ENCODE measurements at regions not wholly inside any gene's neighbourhood (a gene's known extent, or its start where the extent isn't known, plus 50 kb on each side); places are given as distances from the start of the nearest gene placed in this dataset.
"Not testable (repeated sequence)": the region's sequence is repeated elsewhere in the genome, so short reads cannot be mapped to it uniquely, and the experiment has no call there.

DNA sequence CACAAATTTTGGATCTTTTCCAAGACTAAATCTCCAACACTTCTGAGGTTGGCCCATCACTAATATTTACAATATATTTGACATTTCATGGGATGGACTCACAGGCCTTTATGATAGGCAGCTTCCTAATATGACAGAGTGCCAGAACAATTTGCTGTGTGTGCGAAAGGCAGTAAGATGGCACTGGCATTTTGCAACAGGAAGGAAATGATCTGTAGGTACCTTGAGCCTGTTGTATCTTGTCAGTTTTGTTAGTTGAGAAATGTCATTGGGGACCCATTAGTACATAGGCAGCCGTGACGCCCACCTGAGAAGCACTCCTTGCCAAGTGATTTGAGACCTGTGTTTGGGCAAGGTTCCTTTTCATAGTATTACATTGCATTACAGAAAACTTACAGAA, 153.4 kb upstream of the HEY2 start:
- no peaks in the 10 kb centered on the region for H3K9me3 ChIP-seq (replicated peaks)
- DNase-seq = no peak
- H3K4me3 ChIP-seq = no peak overlapping the region
- peaks cover 4% of the 10 kb centered on the region for H3K4me1 ChIP-seq
- H3K27ac ChIP-seq = no peak overlapping the region
- no peaks in the 10 kb centered on the region for H3K36me3 ChIP-seq
- no peaks in the 10 kb centered on the region for H3K27me3 ChIP-seq

DNA sequence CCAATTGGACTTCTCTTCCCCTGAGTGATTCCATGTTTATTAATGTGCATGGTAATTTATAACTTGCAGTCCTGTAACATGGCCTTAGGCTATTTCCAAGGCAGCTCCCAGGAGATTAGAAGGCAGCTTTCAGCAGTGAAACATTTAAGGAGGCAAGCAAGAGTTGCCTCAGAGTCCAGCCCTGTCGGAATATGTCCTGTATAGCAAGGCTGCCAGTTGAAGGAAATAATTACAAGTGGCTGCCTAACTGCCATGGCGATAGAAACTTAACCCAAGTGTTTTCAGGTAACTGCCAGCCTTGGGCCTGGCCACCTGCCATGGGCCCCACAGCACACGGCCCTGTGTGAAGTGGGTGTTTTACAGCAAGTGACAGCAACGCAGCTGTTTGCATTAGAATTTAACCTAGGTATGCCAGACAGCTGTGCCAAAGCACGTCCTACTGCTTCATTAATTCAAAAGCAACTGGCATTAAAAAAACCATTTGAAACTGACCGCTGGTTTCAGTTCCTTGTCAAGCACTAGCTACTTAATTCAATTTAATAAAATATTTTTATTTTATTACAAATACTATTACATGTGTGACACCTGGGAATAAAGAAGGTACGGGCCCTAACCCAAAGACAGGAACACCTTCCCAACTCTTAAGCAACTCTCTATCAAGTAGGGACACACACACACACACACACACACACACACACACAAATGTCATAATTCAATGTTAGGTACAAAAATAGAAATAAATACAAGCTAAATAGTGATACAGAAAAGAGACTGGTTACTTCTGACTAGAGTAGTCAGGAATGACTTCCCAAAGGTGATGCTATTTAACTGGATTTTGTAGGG, 151.8 kb upstream of the HEY2 start:
- Histone ChIP-seq H3K4me1 (peaks cover 4% of the 10 kb centered on the region), H3K27me3 (no peaks in the 10 kb centered on the region), H3K27ac (peak overlapping the region; percentile 21; the same call in 1 of the 2 replicates), H3K4me3 (peak overlapping the region; percentile 32), H3K9me3 (replicated peaks) (no peaks in the 10 kb centered on the region), H3K36me3 (no peaks in the 10 kb centered on the region)
- peak; percentile 39 to 61 for DNase-seq

DNA sequence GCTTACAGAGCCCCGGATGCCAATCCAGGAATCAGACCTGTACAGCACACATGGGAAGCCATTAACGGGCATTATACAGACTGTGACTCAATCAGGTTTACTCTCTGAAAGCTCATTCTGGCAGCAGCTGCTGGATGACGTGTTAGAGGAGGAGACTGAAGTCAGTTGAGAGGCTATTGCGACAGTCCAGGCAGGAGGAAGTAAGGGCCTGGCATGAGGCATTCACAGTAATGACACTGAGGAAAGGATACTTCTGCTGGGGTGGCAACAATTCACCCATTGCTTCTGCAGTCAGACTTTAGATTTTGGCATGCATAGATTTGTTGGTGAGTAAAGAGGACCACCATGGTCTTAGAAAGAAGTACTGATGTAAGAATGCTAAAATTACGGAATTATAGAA, 151.0 kb upstream of the HEY2 start:
- H3K4me3 ChIP-seq = peak overlapping the region; percentile 32
- H3K36me3 ChIP-seq = no peaks in the 10 kb centered on the region
- no peaks in the 10 kb centered on the region for H3K27me3 ChIP-seq
- no peaks in the 10 kb centered on the region for H3K9me3 ChIP-seq (replicated peaks)
- DNase-seq = peak; percentile 68 to 79
- peak overlapping the region; percentile 21; the same call in 1 of the 2 replicates for H3K27ac ChIP-seq
- peaks cover 4% of the 10 kb centered on the region for H3K4me1 ChIP-seq

DNA sequence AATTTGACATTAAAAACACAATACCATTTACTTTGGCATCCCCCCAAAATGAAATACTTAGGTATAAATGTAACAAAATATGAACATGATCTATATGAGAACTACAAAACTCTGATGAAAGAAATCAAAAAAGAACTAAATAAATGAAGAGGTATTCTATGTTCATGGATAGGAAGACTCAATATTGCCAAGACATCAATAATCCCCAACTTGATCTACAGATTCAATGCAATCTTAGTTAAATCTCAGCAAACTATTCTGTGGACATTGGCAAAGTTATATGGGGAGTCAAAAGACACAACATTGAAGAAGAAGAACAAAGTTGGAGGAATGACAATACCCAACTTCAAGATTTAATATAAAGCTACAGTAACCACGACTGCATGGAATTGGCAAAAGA, 145.2 kb upstream of the HEY2 start:
- Histone ChIP-seq H3K27me3 (no peaks in the 10 kb centered on the region), H3K9me3 (replicated peaks) (0 out of 2 replicates have a peak, but pooled peaks cover 3% of the 10 kb centered on the region), H3K27ac (no peak overlapping the region), H3K36me3 (no peaks in the 10 kb centered on the region), H3K4me3 (no peak overlapping the region), H3K4me1 (no peaks in the 10 kb centered on the region)
- no peak for DNase-seq

DNA sequence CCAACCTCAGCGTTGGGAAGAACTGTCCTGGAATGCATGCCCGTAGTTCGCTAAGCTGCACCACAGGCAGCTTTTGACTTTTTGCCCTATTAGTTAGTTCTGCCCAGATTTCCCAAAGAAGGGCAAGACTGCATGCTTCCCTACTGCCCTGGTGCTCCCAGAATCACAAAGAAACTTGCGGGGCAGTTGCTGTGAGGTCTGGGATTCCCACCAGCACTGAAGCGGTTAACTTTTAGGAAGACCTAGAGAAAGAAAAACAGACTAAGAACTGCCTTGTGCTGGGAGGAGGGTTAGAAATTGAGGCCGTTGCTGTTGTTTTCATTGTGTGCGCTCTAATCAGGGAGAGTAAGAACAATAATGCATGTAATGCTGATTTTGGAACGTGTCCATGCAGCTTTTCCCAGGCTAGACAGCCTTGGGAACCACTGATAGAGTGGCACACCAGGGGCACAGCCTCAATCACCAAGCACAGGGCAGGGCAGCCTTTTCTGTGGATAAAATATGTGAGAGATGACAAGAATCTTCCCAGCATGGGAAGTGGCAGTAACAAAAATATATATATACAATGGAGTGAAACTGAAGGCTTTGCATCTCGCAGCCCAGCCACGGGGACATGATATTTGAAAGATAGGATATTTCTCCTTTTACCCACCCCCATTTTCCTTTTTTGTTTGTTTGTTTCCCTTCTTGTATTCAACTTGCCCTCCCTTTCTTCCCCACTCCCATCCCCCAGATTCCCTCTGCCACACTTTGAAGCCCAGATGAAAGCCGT, 137.7 kb upstream of the HEY2 start:
- no peak overlapping the region for H3K27ac ChIP-seq
- H3K36me3 ChIP-seq = no peaks in the 10 kb centered on the region
- no peak overlapping the region; the same call in 1 of the 2 replicates for H3K4me3 ChIP-seq
- H3K4me1 ChIP-seq = 0 out of 2 replicates have a peak, but pooled peaks cover 4% of the 10 kb centered on the region
- no peaks in the 10 kb centered on the region for H3K27me3 ChIP-seq
- H3K9me3 ChIP-seq (replicated peaks) = no peaks in the 10 kb centered on the region
- peak; percentile 6 to 40 for DNase-seq

DNA sequence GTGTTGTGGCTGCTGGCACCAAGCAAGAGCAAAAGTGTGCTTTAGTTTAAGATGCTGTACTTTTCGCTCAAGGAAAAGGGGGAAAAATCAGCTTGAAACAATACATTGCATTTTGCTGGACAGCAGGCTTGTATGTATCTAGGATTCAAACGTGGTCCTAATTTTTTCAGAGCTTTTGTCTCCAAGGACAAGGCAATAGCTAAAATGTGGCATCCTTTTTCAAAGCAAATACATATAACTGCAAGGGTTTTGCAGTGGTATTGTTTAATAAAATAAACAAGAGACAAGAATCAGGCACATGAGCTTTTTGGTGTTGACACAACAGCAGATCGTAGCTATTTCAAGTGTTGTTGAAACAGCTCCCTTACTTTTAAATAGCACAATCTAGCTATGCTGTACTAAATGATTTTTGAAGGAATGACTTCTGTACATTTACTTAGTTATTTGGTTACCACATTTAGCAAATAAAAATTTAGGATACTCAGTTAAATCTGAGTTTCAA, 137.0 kb upstream of the HEY2 start:
- H3K4me1 ChIP-seq = 0 out of 2 replicates have a peak, but pooled peaks cover 4% of the 10 kb centered on the region
- H3K36me3 ChIP-seq = no peaks in the 10 kb centered on the region
- no peaks in the 10 kb centered on the region for H3K9me3 ChIP-seq (replicated peaks)
- no peaks in the 10 kb centered on the region for H3K27me3 ChIP-seq
- DNase-seq = no peak
- H3K27ac ChIP-seq = no peak overlapping the region
- no peak overlapping the region for H3K4me3 ChIP-seq

DNA sequence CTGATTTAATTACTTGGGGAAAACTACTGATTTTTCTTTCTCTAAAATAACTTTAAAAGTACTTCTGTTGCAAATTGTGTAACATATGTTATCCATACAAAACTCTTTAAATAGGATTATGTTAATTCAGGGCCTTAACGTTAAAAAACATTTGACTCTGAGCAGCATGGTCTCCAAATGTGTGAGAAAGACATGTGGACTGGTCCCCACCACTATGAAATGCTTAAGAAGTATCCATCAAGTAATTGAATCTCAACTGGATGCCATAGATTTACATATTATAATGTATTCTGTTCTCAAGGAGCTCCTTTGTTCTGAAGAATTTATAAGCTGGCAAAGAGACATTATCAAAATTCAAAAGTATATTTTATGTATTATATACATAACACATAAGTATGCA, 130.8 kb upstream of the HEY2 start:
- Histone ChIP-seq H3K4me3 (no peak overlapping the region), H3K9me3 (replicated peaks) (no peaks in the 10 kb centered on the region), H3K4me1 (no peaks in the 10 kb centered on the region), H3K27ac (no peak overlapping the region), H3K27me3 (no peaks in the 10 kb centered on the region), H3K36me3 (no peaks in the 10 kb centered on the region)
- no peak for DNase-seq

DNA sequence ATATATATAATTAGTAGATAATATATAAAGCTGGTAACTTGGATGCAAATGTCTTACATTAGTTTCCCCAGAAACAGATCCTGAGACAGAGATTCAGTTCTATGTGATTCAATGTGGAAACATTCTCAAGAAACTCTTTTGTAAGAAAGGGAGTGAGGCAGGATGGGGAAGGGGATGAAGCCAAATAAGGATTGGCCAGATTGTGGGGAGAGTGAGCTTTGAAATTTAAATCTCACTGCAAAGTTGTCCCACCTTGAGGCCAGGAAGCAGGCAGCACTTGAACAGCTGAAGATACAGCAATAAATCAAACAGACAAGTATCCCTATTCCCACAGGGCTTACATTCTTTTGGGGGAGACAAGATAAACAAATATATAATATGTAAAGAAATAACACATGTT, 126.3 kb upstream of the HEY2 start:
- no peaks in the 10 kb centered on the region for H3K9me3 ChIP-seq (replicated peaks)
- H3K27ac ChIP-seq = no peak overlapping the region
- H3K27me3 ChIP-seq = no peaks in the 10 kb centered on the region
- H3K36me3 ChIP-seq = no peaks in the 10 kb centered on the region
- H3K4me3 ChIP-seq = no peak overlapping the region
- DNase-seq = peak in 1 of 2 experiments; percentile 8
- H3K4me1 ChIP-seq = no peaks in the 10 kb centered on the region

DNA sequence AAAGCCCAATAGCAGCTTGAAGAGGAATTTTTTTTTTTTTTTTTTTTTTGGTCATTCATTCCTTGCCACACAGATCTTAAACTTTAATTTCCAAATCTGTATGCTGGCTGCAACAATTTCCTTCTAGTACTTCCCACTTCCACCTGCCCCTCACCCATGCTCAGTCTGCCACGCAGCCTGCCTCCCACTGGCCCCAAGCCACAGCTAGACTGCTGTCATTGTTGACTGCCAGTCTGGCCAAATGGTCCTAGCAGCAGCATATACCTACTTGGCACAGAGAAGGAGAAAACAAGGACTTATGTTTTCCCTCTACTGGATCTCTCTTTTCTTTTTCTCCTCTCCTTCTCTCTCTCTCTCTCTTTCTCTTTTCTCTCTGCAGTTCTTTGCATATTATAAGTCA, 118.3 kb upstream of the HEY2 start:
- H3K36me3 ChIP-seq = no peaks in the 10 kb centered on the region
- H3K27me3 ChIP-seq = 0 out of 2 replicates have a peak, but pooled peaks cover 2% of the 10 kb centered on the region
- DNase-seq = no peak

DNA sequence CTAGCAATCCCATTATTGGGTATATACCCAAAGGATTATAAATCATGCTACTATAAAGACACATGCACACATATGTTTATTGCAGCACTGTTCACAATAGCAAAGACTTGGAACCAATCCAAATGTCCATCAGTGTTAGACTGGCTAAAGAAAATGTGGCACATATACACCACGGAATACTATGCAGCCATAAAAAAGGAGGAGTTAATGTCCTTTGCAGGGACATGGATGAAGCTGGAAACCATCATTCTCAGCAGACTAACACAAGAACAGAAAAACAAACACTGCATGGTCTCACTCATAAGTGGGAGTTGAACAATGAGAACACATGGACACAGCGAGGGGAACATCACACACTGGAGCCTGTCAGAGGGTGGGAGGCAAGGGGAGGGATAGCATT, 113.4 kb upstream of the HEY2 start:
- peaks cover 18% of the 10 kb centered on the region for H3K4me1 ChIP-seq
- H3K36me3 ChIP-seq; H3K27ac ChIP-seq; H3K4me3 ChIP-seq; H3K27me3 ChIP-seq; H3K9me3 ChIP-seq (replicated peaks); DNase-seq: not testable (repeated sequence)

More for the DNA sequence above, 118.3 kb upstream of the HEY2 start:
- Histone ChIP-seq H3K4me1 (no peaks in the 10 kb centered on the region), H3K9me3 (replicated peaks) (no peaks in the 10 kb centered on the region; the same call in 1 of the 2 replicates), H3K27ac (no peak overlapping the region), H3K4me3 (no peak overlapping the region)

DNA sequence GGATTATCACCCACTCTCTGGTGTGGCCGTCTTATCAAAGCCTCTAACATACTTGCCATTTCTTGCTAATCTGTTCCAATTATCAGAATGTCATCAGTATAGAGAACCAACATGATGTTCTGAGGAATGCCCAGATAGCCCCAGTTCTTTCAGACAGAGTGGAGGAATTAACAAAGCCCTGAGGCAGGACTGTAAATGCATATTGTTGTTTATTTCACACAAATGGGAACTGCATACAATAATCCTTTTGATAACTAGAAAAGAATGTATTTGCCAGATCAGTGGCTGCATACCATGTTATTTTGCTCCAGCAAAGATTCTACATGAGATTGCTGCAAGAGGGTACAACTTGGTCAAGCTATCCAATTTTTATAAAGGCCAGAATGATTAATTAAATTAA, 112.8 kb upstream of the HEY2 start:
- no peak overlapping the region for H3K27ac ChIP-seq
- H3K27me3 ChIP-seq = no peaks in the 10 kb centered on the region
- peaks cover 18% of the 10 kb centered on the region for H3K4me1 ChIP-seq
- H3K9me3 ChIP-seq (replicated peaks) = no peaks in the 10 kb centered on the region; the same call in 1 of the 2 replicates
- H3K36me3 ChIP-seq = no peaks in the 10 kb centered on the region
- DNase-seq = no peak
- H3K4me3 ChIP-seq = no peak overlapping the region

DNA sequence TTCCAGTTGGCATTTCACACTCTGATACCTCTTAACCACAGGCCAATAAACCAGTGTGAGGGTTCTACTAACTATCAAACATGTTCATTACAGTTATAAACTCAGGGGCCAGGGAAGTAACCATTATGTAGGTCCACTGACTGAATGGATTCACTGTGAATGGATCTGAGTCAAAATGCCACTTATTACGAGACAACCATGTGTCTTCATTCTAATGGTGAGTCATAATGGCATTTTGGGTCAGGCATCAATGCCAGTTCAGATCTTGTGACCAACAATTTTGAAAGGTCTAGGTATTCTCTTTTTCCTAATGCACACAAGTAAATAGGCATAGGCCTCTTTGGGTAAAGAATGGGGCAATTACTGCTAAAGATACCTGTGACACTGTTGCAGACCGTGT, 112.2 kb upstream of the HEY2 start:
- H3K9me3 ChIP-seq (replicated peaks) = no peaks in the 10 kb centered on the region; the same call in 1 of the 2 replicates
- no peak for DNase-seq
- H3K36me3 ChIP-seq = no peaks in the 10 kb centered on the region

DNA sequence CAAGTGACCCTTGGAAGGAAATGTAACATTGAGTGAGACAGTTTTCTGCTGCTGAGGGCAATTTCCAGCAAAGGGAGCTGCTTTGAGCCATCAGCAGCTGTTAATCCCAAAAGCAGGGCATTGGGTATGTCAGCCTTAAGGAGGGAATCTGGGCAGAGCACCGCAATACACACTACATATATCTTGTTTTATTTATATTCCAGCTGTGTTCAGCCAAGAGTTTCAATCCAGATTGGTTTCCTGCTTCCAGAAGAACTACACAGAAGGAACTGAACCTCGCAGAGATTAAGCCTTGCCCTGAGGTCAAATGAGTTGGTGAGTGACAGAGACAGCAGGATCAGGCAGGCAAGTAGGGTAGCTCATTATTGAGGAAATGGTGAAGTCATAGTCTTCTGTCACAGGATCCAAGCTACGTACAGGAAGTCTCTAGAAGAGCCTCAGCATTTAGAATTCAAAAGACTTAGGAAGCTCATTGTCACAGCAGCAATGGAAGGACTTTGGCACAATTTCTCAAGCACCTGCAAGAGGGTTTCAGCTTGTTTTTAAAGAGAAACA, 109.9 kb upstream of the HEY2 start:
- peak; percentile 80 to 94 for DNase-seq
- Histone ChIP-seq H3K36me3 (no peaks in the 10 kb centered on the region), H3K27me3 (no peaks in the 10 kb centered on the region), H3K27ac (peak overlapping the region; percentile 33), H3K9me3 (replicated peaks) (no peaks in the 10 kb centered on the region; the same call in 1 of the 2 replicates), H3K4me3 (no peak overlapping the region), H3K4me1 (peaks cover 18% of the 10 kb centered on the region)

More for the DNA sequence above, 112.2 kb upstream of the HEY2 start:
- Histone ChIP-seq H3K27me3 (no peaks in the 10 kb centered on the region), H3K4me1 (peaks cover 18% of the 10 kb centered on the region), H3K4me3 (no peak overlapping the region), H3K27ac (no peak overlapping the region)

DNA sequence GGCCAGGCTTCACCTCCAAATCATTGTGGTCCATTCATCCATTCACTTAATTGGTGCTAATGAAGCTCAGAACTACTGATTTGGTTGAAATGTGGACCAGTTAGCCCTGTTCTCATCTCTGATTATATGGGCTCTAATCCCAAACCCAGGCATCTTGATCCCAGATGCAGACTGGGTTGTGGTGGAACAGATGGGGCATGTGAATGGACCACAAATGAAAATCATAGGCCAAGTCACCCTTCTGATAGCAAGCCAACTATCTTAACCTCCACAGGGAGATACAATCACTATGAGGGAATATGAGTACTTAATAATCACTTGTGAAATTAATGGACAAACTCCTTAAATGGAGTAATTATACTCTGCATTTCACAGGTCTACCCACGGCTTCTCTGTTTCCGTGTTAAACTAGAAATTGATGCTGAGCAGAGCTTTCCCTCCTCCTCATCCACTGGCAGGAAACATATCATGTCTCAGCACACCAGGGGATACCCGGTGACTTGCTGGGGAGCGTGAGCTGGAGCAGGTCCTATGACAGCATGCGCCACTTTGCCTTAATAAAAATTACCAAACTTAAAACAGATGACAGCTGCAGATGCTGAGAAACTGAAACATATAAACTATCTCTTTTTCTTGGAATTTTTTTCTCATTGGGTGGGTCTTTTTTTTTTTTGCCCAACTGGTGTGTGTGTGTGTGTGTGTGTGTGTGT, 108.8 kb upstream of the HEY2 start:
- Histone ChIP-seq H3K27me3 (no peaks in the 10 kb centered on the region), H3K4me3 (no peak overlapping the region), H3K36me3 (no peaks in the 10 kb centered on the region), H3K9me3 (replicated peaks) (no peaks in the 10 kb centered on the region; the same call in 1 of the 2 replicates), H3K27ac (no peak overlapping the region), H3K4me1 (peaks cover 18% of the 10 kb centered on the region)
- DNase-seq = no peak
